LHCN-M2 (cell line): ENCODE measurements at regions not wholly inside any gene's neighbourhood (a gene's known extent, or its start where the extent isn't known, plus 50 kb on each side); places are given as distances from the start of the nearest gene placed in this dataset.
"Not testable (repeated sequence)": the region's sequence is repeated elsewhere in the genome, so short reads cannot be mapped to it uniquely, and the experiment has no call there.

Experiments
- DNase-seq: peaks from one replicate; pipeline ENCODE4 v3.0.0-alpha.2; 2012; ENCODE audit warnings: low read depth

- DNase-seq: no peak
These were observed 199.3 kb upstream of the WDFY3 start for GRCh38 chr4:85165808-85166207.

GRCh38 chr4:85166318-85166717, 199.8 kb upstream of the WDFY3 start:
- peak; percentile 56 for DNase-seq

DNA sequence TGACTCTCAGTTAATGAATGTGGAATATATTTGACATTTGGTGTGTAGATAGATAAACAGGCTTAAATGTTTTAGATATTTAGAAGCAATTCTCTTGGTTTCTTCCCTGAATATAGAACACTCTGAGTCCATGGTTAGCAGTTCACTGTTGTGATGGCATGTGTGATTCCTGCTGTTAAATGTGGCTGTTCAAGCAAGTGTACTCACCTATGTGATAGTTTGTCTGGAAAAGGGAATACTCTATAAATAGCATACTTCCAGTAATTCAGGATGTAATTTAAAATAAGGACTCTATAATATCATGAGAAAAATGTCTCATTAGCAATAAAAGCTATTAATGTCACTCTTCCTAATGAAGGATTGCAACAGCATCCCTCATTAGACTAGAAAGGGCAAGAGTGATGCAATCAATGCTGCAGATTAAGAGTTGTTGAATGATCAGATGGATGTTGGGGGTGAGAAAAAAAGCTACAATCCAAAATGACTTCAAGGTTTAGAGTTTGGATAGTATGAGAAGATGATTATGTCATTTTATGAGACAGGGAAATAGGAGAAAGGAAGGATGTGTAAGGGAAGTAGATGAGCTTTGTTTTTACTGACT, 201.8 kb upstream of the WDFY3 start:
- no peak for DNase-seq

GRCh38 chr4:85170241-85170640, 203.8 kb upstream of the WDFY3 start:
- no peak for DNase-seq

- DNase-seq: no peak
These were observed 208.7 kb upstream of the WDFY3 start for GRCh38 chr4:85175190-85175589.

DNA sequence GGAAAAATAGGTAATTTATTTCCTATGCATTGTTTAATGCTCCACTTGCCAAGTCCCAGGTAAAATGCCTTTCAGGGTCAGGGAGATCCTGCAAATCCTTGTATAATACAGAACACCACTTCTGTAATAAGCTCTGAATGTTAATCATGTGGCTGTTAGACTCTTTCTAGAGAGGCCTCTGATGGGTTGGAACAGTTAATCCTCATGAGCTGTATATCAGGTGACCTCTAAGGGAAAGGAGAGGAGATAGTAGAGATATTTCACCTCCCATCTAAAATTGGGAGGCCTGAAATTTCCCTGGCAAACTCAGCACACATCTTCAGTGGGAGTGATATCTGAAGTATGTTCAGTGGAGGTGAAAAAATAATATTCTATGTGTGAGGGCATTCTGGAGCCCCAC, 210.6 kb upstream of the WDFY3 start:
- peak; percentile 50 for DNase-seq

DNA sequence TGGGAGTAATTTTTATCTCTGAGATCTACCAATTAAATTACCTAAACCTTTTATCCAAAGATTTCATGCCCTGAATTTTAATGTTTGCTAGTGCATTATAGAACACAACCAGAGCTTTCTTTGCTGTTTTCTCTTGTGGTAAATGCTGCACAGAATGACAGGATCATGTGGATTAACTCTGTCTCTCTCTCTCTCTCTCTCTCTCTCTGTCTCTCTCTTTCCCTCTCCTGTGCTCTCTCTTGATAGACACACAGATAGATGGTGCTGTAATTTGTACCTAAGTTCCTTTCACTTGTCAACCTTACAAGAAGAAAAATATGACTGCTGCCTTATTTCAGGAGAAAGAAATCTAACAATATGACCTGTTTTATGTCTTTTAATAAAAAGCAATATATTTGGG, 211.2 kb upstream of the WDFY3 start:
- DNase-seq: no peak

- DNase-seq: no peak
These were observed 214.0 kb upstream of the WDFY3 start for GRCh38 chr4:85180533-85180932.

- no peak for DNase-seq
These were observed 220.6 kb upstream of the WDFY3 start for GRCh38 chr4:85187106-85187505.

- not testable (repeated sequence) for DNase-seq
These were observed 229.5 kb upstream of the WDFY3 start for GRCh38 chr4:85196015-85196414.

DNA sequence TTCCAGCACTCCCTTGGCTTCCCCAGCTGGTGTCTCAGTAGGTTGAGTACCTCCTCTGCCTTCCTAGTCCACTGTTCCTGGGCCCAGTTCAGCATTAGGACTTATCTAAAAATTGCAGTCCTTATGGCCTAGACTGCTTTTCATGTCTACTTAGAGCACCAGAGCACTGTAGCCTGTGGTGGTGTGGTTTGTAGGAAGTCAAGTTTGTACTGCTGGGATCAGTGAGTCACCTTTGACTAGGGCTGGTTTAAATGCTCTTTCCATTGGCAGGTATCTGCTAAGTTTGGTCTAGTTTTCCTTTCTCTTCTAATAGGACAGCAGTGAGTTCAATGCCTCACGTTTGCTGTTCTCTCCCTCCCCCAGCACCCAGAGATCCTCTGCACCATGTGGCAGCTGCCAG, 233.6 kb upstream of the WDFY3 start:
- peak; percentile 67 for DNase-seq

GRCh38 chr4:85209161-85209560, 242.7 kb upstream of the WDFY3 start:
- peak; percentile 46 for DNase-seq

GRCh38 chr4:85210353-85210752, 243.9 kb upstream of the WDFY3 start:
- peak; percentile 66 for DNase-seq

DNA sequence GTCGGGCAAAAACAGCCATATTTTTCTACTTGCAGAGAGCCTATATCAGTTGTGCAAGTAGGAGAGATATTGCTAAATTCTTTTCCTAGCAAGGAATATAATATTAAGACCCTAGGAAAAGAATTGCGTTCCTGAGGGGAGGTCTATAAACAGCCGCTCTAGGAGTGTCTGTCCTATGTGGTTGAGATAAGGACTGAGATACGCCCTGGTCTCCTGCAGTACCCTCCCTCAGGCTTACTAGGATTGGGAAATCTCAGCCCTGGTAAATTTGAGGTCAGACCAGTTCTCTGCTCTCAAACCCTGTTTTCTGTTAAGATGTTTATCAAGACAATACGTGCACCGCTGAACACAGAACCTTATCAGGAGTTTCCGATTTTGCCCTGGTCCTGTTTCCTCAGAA, 250.1 kb upstream of the WDFY3 start:
- not testable (repeated sequence) for DNase-seq

DNA sequence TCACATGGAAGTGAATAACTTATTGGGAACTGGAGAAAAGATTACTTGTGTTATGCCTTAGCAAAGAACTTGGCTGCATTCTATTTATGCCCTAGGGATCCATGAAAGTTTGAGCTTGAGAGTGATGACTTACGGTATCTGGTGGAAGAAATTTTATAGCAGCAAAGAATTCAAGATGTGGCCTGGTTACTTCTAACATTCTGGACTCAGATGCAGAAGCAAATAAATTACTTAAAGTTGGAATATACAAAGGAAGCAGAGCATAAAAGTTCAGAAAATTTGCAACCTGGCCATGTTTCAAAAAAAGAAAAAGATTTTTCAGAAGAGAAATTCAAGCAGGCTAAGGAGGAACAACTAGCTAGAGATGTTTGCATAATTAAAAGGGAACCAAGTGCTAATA, 252.3 kb upstream of the WDFY3 start:
- no peak for DNase-seq

GRCh38 chr4:85221606-85222005, 253.3 kb upstream of the ARHGAP24 start:
- no peak for DNase-seq

DNA sequence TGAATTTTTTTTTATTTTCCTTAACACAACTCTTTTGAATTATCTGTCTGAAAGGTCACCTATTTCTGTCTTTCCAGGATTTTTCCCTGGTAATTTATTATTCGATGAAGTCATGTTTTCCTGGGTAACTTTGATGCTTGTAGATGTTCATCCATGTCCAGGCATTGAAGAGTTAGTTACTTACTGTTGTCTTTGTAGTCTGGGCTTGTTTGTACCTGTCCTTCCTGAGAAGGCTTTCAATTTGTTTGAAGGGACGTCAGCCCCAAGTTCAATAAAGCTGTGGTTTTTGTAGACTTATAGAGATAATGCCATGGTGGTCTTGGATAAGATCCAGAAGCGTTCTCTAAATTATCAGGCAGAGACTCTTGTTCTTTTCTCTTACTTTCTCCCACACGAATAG, 252.4 kb upstream of the ARHGAP24 start:
- no peak for DNase-seq

DNA sequence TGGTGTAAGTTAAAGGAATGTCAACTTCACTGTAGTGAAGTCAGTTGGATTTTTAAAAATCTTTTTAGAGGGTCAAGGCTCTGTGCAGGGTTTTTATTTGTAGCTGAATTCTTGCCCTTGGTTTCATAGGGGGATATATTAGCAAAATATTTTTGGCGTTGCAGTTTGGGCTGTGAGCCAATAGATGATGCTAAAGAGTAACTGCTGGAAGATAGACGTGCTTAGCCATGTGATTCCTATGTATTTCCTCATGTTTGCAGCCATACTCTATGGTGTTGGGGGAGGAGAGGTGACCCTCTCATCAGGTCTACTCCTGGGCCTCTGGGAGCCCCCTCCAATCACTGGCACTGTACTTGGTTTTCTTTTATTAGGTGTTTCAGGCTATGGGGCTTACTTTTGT, 246.7 kb upstream of the ARHGAP24 start:
- DNase-seq: peak; percentile 3

GRCh38 chr4:85233516-85233915, 241.4 kb upstream of the ARHGAP24 start:
- no peak for DNase-seq

DNA sequence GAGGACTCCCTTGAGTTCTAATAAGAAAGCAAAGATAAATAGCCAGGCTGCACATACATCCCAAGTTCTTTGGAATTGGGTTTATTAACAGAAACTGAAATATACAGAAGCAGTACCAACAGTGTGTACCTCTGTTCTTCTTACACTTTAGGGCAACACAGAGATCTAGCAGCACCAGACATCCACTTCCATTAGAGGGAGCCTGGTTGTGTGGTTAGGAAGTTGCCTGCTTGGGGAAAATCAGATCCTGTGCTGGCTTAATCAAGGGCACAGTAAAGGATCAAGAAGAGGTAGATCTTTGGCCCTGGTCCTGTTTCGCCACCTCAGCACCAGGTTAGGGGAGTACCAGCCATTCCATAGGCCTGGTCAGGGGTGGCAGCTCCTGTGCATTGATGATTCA, 231.1 kb upstream of the ARHGAP24 start:
- peak; percentile 7 for DNase-seq

- no peak for DNase-seq
These were observed 230.3 kb upstream of the ARHGAP24 start for GRCh38 chr4:85244638-85245037.

- DNase-seq: no peak
These were observed 228.9 kb upstream of the ARHGAP24 start for GRCh38 chr4:85246055-85246454.

DNA sequence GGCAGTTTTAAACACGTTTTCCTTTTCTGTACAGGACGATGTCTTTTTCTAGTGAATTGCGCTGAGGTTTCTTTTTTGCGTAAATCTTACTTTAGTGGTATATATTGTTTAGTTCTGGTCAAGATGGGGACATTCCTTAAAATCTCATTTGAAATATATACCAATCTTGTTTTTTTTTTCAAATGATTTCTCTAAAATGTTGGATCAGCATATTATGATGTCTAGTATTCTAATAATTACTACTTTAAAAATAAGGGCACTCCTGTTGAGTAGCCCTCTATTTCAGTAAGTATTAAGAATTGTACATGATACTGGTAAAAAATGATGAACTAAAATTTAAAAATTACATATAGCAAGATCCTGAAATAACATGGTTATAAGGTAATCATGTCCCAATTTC, 224.1 kb upstream of the ARHGAP24 start:
- no peak for DNase-seq

GRCh38 chr4:85257817-85258370, 217.1 kb upstream of the ARHGAP24 start:
- no peak for DNase-seq
